SJCRH30 (cell line): ENCODE measurements at regions not wholly inside any gene's neighbourhood (a gene's known extent, or its start where the extent isn't known, plus 50 kb on each side); places are given as distances from the start of the nearest gene placed in this dataset.
"Not testable (repeated sequence)": the region's sequence is repeated elsewhere in the genome, so short reads cannot be mapped to it uniquely, and the experiment has no call there.

Source experiments
- DNase-seq, 2 experiments: peaks; one replicate each; pipeline ENCODE4 v3.0.0-alpha.2; 2015 to 2020
- H3K27ac ChIP-seq: fragments of 250-450 bp; sonication (Bioruptor Pico); 2 replicates; pipeline ENCODE4 v1.5.1; 2020; ENCODE audit warnings: mild to moderate bottlenecking, moderate library complexity
- H3K27me3 ChIP-seq: fragments of 250-450 bp; sonication (Bioruptor Pico); 2 replicates; pipeline ENCODE4 v1.5.1; 2020; ENCODE audit warnings: mild to moderate bottlenecking, moderate library complexity
- H3K36me3 ChIP-seq: fragments of 250-450 bp; sonication (Bioruptor Pico); 2 replicates; pipeline ENCODE4 v1.5.1; 2020; ENCODE audit warnings: mild to moderate bottlenecking, moderate library complexity
- H3K4me1 ChIP-seq: fragments of 250-450 bp; sonication (Bioruptor Pico); 2 replicates; pipeline ENCODE4 v1.5.1; 2020; ENCODE audit warnings: mild to moderate bottlenecking, moderate library complexity
- H3K4me3 ChIP-seq: fragments of 250-450 bp; sonication (Bioruptor Pico); 2 replicates; pipeline ENCODE4 v1.5.1; 2020; ENCODE audit warnings: mild to moderate bottlenecking, moderate library complexity
- H3K9me3 ChIP-seq: fragments of 250-450 bp; sonication (Bioruptor Pico); replicated peaks from 2 replicates; pipeline ENCODE4 v1.5.1; 2020; ENCODE audit warnings: mild to moderate bottlenecking, moderate library complexity

- Histone ChIP-seq H3K9me3 (no peaks in the 10 kb centered on the region), H3K27ac (no peak overlapping the region), H3K36me3 (no peaks in the 10 kb centered on the region), H3K4me1 (no peaks in the 10 kb centered on the region), H3K27me3 (no peaks in the 10 kb centered on the region), H3K4me3 (no peak overlapping the region)
- DNase-seq: no peak
Measured at GRCh38 chr5:51802551-51803184, 419.4 kb downstream of the ISL1 start.

- peak in 1 of 2 experiments; percentile 14 for DNase-seq
- Histone ChIP-seq H3K4me1 (no peaks in the 10 kb centered on the region), H3K4me3 (no peak overlapping the region), H3K27me3 (no peaks in the 10 kb centered on the region), H3K9me3 (no peaks in the 10 kb centered on the region), H3K36me3 (no peaks in the 10 kb centered on the region), H3K27ac (no peak overlapping the region)
Measured at GRCh38 chr5:51806677-51807076, 423.4 kb downstream of the ISL1 start.

GRCh38 chr5:51810592-51810991 is 427.3 kb downstream of the ISL1 start:
- DNase-seq: no peak
- Histone ChIP-seq H3K36me3 (no peaks in the 10 kb centered on the region), H3K4me3 (no peak overlapping the region), H3K9me3 (no peaks in the 10 kb centered on the region), H3K4me1 (no peaks in the 10 kb centered on the region), H3K27ac (no peak overlapping the region), H3K27me3 (no peaks in the 10 kb centered on the region)

DNA sequence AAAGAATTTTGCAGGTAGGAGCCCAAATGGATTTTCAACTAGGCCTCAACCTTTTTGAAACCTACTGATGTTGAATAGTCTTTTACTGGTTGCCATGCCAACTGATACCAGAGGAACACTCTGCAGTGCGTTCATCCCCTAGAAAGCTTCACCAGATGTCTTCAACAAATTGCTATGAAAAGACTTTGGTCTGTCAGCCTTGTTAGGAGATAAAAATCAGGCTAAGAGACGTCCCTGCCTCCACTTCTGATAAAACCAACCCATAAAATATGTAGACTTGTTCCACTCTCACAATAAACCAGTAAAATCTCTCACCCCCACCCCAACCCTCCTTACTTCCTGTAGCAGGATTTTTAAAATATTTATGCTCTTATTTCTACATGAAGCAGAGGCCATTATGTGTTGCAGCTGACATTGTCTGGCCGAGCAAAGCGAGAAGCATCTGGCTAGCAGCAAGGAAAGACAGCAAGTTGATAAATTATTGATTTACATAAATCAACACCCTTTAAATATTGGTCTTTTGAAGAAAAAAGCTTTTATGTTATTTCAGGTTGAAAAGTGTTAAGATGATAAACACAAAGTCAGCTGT is 428.7 kb downstream of the ISL1 start:
- Histone ChIP-seq H3K36me3 (no peaks in the 10 kb centered on the region), H3K27me3 (no peaks in the 10 kb centered on the region), H3K27ac (no peak overlapping the region), H3K4me1 (no peaks in the 10 kb centered on the region), H3K9me3 (no peaks in the 10 kb centered on the region), H3K4me3 (no peak overlapping the region)
- DNase-seq: no peak

DNA sequence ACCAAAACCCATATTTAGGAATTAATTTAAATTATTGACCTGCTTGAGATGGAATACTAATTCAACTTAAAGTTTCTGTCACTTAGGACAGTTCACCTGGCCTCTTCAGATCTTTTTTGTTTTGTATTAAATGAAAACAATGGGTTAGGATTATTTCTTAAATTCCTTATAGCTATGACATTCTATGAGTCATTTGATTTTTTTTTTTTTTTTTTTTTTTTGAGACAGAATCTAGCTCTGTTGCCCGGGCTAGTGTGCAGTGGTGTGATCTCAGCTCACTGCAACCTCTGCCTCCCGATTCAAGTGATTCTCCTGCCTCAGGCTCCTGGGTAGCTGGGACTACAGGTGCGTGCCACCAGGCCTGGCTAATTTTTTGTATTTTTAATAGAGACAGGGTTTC is 431.6 kb downstream of the ISL1 start:
- H3K27me3 ChIP-seq, H3K4me1 ChIP-seq, H3K9me3 ChIP-seq, DNase-seq, H3K4me3 ChIP-seq, H3K27ac ChIP-seq, H3K36me3 ChIP-seq: not testable (repeated sequence)

- Histone ChIP-seq H3K4me1 (no peaks in the 10 kb centered on the region), H3K9me3 (no peaks in the 10 kb centered on the region), H3K4me3 (no peak overlapping the region), H3K36me3 (no peaks in the 10 kb centered on the region), H3K27me3 (no peaks in the 10 kb centered on the region), H3K27ac (no peak overlapping the region)
- DNase-seq: no peak
Measured at GRCh38 chr5:51816427-51816826, 433.2 kb downstream of the ISL1 start.

DNA sequence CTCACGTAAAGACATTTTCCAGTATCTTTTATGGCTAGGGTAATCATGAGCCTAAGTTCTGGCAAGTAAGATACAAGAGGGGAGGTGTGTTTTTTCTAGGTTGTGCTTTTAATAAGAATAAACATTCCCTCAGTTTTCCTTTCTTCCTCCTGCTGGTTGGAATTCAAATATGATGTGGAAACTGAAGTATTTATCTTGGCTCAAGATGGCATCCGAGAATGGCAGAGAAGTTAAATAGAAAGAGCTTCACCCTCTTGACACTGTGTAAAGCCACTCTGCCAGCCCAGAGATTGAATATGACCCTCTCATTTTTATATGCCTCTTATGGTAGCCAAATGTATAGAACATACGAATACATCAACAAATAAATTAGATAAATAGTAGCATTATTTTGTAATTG is 438.4 kb downstream of the ISL1 start:
- DNase-seq: no peak

GRCh38 chr5:51829230-51829629 is 446.0 kb downstream of the ISL1 start:
- no peaks in the 10 kb centered on the region for H3K36me3 ChIP-seq
- H3K27ac ChIP-seq: no peak overlapping the region
- 0 out of 2 replicates have a peak, but pooled peaks cover 3% of the 10 kb centered on the region for H3K27me3 ChIP-seq
- H3K4me1 ChIP-seq: no peaks in the 10 kb centered on the region
- no peak for DNase-seq
- no peaks in the 10 kb centered on the region for H3K9me3 ChIP-seq
- no peak overlapping the region for H3K4me3 ChIP-seq

More for the DNA sequence above, 438.4 kb downstream of the ISL1 start:
- H3K27ac ChIP-seq: no peak overlapping the region
- H3K36me3 ChIP-seq: no peaks in the 10 kb centered on the region
- no peaks in the 10 kb centered on the region for H3K27me3 ChIP-seq
- H3K4me3 ChIP-seq: no peak overlapping the region
- H3K4me1 ChIP-seq: no peaks in the 10 kb centered on the region
- H3K9me3 ChIP-seq: no peaks in the 10 kb centered on the region

DNA sequence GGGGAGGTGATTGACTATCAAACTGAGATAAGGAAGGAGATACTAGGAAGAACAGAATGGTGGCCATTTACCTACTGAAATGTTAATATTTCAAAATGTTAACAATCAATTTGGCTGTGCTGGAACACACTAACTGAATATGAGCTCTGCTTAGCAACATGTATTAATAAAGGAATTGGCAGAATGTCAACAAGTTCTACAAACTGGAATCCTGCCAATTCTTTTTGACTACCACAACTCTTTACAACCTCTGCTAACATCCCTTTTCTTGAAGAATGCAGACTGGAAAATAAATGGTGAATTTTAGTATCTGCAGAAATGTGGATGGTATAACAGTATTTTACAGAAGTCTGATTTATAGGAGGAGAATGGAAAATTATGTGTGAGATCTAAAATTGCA is 446.4 kb downstream of the ISL1 start:
- H3K4me3 ChIP-seq: no peak overlapping the region
- no peaks in the 10 kb centered on the region for H3K36me3 ChIP-seq
- H3K27ac ChIP-seq: no peak overlapping the region
- H3K4me1 ChIP-seq: no peaks in the 10 kb centered on the region
- 0 out of 2 replicates have a peak, but pooled peaks cover 3% of the 10 kb centered on the region for H3K27me3 ChIP-seq
- H3K9me3 ChIP-seq: no peaks in the 10 kb centered on the region
- no peak for DNase-seq

DNA sequence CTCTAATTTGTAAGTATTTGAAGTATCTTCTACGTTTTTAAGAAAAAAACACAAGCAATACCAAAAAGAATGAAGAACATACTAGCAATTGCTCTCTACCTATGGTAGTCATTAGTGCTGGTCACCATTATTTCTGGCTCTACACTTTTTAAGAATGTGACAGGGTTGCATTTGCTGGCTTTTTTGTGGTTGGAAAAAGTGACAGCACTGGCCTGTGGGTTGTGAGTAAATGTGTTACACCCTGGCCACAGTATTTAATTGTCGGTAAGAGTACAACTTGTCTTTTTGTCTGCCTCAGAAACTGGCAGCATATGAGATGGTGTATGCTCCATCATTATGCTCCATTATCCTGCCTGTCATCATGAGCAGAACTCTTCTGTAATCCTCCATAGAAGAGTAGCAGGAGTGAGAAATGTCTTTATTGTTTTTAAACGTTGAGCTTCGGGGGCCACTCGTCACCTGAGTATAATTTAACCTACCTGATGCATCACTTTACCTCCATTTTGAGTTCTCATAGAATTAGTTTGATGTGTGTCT is 449.8 kb downstream of the ISL1 start:
- DNase-seq: no peak
- Histone ChIP-seq H3K27ac (no peak overlapping the region), H3K36me3 (no peaks in the 10 kb centered on the region), H3K4me1 (no peaks in the 10 kb centered on the region), H3K27me3 (0 out of 2 replicates have a peak, but pooled peaks cover 3% of the 10 kb centered on the region), H3K9me3 (no peaks in the 10 kb centered on the region), H3K4me3 (no peak overlapping the region)

- Histone ChIP-seq H3K36me3 (no peaks in the 10 kb centered on the region), H3K9me3 (no peaks in the 10 kb centered on the region), H3K4me1 (no peaks in the 10 kb centered on the region), H3K27ac (no peak overlapping the region), H3K27me3 (0 out of 2 replicates have a peak, but pooled peaks cover 3% of the 10 kb centered on the region), H3K4me3 (no peak overlapping the region)
- DNase-seq: no peak
Measured at GRCh38 chr5:51838459-51838858, 455.2 kb downstream of the ISL1 start.

DNA sequence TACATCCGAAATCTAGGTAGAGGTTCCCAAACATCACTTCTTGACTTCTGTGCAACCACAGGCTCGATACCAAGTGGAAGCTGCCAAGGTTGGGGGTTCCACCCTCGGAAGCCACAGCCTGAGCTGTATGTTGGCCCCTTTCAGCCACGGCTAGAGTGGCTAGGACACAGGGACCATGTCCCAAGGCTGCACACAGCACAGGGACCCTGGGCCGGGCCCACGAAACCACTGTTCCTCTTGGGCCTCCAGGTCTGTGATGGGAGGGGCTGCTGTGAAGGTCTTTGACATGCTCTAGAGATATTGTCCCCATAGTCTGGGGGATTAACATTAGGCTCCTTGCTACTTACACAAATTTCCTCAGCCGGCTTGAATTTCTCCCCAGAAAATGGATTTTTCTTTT is 460.6 kb downstream of the ISL1 start:
- no peak for DNase-seq
- H3K4me3 ChIP-seq: no peak overlapping the region

GRCh38 chr5:51846015-51846414 is 462.8 kb downstream of the ISL1 start:
- no peaks in the 10 kb centered on the region for H3K9me3 ChIP-seq
- no peaks in the 10 kb centered on the region for H3K4me1 ChIP-seq
- H3K27ac ChIP-seq: no peak overlapping the region
- no peak overlapping the region for H3K4me3 ChIP-seq
- H3K36me3 ChIP-seq: no peaks in the 10 kb centered on the region
- H3K27me3 ChIP-seq: no peaks in the 10 kb centered on the region
- DNase-seq: no peak

More for the DNA sequence above, 460.6 kb downstream of the ISL1 start:
- no peaks in the 10 kb centered on the region for H3K36me3 ChIP-seq
- no peaks in the 10 kb centered on the region for H3K27me3 ChIP-seq
- H3K4me1 ChIP-seq: no peaks in the 10 kb centered on the region
- H3K9me3 ChIP-seq: no peaks in the 10 kb centered on the region
- no peak overlapping the region for H3K27ac ChIP-seq

DNA sequence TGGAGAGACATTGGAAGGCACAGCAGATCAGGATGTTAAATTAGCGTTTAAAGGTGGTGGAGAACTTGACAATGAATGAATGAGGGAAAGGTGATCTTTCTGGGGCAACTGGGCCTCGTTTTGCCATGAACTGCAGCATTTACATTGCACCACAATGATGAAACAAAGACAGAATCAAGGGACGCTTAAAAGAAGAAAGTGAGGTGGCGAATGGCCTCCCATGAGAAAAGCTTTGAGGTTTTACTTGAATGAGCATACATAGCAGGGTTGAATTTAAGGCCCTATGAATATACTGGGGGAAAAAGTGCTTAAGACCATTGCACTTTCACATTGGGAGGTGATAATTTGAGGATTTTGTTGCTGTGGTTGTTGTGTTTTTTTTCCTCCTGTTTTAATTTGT is 476.4 kb downstream of the ISL1 start:
- no peak for DNase-seq
- H3K36me3 ChIP-seq: no peaks in the 10 kb centered on the region
- H3K4me1 ChIP-seq: no peaks in the 10 kb centered on the region
- no peak overlapping the region for H3K27ac ChIP-seq
- H3K9me3 ChIP-seq: no peaks in the 10 kb centered on the region
- no peaks in the 10 kb centered on the region for H3K27me3 ChIP-seq
- no peak overlapping the region for H3K4me3 ChIP-seq

GRCh38 chr5:51860532-51861018 is 477.3 kb downstream of the ISL1 start:
- H3K27me3 ChIP-seq: no peaks in the 10 kb centered on the region
- H3K4me1 ChIP-seq: no peaks in the 10 kb centered on the region
- no peaks in the 10 kb centered on the region for H3K36me3 ChIP-seq
- H3K27ac ChIP-seq: no peak overlapping the region
- H3K9me3 ChIP-seq: no peaks in the 10 kb centered on the region
- no peak overlapping the region for H3K4me3 ChIP-seq
- no peak for DNase-seq

DNA sequence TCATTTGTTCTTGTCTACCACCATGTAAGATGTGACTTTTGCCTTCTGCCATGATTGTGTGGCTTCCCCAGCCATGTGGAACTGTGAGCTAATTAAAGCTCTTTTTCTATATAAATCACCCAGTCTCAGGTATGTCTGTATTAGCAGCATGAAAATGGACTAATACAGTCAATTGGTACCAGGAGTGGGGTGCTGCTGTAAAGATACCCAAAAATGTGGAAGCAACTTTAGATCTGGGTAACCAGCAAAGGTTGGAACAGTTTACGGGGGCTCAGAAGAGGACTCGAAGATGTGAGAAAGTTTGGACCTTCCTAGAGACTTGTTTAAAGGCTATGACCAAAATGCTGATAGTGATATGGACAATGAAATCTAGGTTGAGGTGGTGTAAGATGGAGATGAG is 488.9 kb downstream of the ISL1 start:
- Histone ChIP-seq H3K27ac (no peak overlapping the region), H3K36me3 (no peaks in the 10 kb centered on the region), H3K4me1 (no peaks in the 10 kb centered on the region), H3K4me3 (no peak overlapping the region), H3K27me3 (no peaks in the 10 kb centered on the region), H3K9me3 (no peaks in the 10 kb centered on the region; the same call in 1 of the 2 replicates)
- no peak for DNase-seq
